ENCODE measurements at regions not wholly inside any gene's neighbourhood (a gene's known extent, or its start where the extent isn't known, plus 50 kb on each side); places are given as distances from the start of the nearest gene placed in this dataset.

DNA sequence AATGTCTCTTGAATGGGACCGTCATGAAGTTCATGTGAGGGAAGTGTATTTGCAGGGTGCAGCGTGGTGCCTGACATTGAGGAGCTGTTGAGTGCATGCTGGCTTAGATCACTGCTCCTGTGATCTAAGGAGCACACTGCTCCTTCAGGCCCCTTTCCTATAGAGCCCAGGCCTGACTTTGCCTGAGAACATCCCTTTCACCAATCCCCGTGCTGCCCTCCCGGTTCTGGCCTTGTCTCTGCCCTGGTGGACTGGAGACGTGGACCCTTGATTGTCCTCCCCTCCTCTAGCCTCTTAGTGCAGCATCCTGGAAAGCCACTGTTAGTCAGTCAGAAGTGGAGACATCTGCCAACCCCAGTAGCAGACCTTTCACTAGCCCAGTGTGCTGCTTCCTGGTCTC lies 323.6 kb upstream of the HS6ST1 start:
- TF ChIP-seq, protein P1, sequence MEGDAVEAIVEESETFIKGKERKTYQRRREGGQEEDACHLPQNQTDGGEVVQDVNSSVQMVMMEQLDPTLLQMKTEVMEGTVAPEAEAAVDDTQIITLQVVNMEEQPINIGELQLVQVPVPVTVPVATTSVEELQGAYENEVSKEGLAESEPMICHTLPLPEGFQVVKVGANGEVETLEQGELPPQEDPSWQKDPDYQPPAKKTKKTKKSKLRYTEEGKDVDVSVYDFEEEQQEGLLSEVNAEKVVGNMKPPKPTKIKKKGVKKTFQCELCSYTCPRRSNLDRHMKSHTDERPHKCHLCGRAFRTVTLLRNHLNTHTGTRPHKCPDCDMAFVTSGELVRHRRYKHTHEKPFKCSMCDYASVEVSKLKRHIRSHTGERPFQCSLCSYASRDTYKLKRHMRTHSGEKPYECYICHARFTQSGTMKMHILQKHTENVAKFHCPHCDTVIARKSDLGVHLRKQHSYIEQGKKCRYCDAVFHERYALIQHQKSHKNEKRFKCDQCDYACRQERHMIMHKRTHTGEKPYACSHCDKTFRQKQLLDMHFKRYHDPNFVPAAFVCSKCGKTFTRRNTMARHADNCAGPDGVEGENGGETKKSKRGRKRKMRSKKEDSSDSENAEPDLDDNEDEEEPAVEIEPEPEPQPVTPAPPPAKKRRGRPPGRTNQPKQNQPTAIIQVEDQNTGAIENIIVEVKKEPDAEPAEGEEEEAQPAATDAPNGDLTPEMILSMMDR (IDR thresholded peaks at IDR 0.05; ENCODE audit: low read depth, low read length, poor library complexity, severe bottlenecking), result no peak
- no peak for TF ChIP-seq EZH2phosphoT487 (IDR thresholded peaks at IDR 0.05; ENCODE audit: borderline replicate concordance, low read length)

Data from DOHH2 (cell line).